ENCODE measurements at regions not wholly inside any gene's neighbourhood (a gene's known extent, or its start where the extent isn't known, plus 50 kb on each side); places are given as distances from the start of the nearest gene placed in this dataset.

DNA sequence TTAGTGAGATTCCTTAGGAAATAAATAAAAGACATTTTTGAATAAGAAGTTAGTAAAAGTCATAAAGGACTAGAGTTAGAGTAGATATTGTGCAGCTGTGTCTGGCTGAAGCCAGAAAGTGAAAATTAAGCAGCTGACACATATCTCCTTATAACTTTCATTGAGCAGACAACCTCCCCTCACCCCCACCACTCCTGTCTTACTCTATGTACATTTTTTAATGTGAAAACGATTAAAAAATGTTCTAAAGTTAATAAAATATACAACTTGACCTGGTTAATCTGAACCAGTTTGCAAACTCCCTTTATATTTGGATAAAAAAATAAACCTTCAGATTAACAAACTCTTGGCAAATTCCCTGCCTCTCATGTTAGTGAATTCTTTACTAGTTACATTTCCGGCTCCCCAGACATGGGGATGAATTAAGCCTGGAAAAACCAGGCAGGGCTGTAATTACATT is 462.8 kb downstream of the MEIS1 start:
- DNase-seq = no peak

GRCh38 chr2:66899109-66899508 is 464.2 kb downstream of the MEIS1 start:
- DNase-seq = no peak

GRCh38 chr2:66899648-66900047 is 464.7 kb downstream of the MEIS1 start:
- DNase-seq = no peak

DNA sequence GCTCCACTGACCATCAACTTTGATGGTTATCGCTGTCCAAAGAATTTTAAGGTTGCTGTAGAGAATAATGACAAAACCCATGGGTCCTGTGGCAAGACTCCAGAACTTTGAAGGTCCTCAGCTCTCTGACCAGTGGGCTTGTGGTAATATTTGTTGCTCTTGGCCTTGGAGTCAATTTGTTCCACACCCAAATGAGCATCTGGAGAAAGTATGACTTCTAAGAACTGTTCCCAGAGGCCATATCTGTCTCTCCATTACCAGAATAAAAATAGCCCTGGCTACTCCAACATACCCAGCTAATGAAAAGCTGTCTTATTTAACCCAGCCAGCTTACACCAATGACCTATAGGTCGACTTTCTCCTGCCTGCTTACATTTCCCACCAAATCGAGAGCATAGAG is 466.4 kb downstream of the MEIS1 start:
- no peak for DNase-seq

DNA sequence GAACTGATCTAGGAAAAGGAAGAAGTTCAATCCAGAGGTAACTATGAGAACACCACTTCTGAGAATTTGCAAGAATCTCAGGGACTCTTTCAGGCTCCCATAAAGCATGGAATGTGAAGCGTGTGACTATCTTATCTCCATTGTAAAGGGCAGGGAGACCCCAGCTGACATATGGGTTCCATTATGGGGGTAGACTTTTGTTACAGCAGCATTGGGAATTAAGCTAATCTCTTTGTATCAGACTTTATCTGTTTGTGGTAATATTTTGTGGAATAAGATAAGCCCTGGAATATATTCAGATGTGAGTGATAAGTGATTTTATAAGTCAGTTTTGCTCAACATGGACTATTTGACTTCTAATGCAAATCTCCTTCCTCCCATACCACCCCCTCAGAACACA is 468.3 kb downstream of the MEIS1 start:
- DNase-seq = no peak

- no peak for DNase-seq
Observed at GRCh38 chr2:66903745-66904465, 469.0 kb downstream of the MEIS1 start.

GRCh38 chr2:66915237-66915636 is 480.3 kb downstream of the MEIS1 start:
- no peak for DNase-seq

- DNase-seq = no peak
Observed at GRCh38 chr2:66919286-66919685, 477.8 kb upstream of the ETAA1 start.

- DNase-seq = no peak
Observed at GRCh38 chr2:66920415-66920814, 476.7 kb upstream of the ETAA1 start.

DNA sequence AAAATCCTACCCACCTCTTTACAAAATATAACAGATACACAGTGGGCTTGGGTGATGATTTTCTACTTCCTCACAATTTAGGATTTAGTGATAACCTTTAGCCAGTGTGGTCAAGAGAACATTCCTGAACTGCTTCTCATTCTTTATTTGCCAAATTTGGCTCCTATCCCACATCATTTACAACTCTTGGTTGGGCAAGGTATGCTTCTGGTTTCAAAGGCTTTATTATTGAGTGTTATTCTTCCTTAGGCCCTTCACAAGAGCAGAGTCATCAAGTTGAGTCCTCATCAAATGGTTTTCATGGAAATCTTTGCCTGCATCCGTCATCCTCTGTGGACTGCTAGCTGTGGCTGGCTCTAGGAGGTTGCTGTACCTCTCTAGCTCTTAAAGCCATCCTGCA is 472.0 kb upstream of the ETAA1 start:
- DNase-seq = no peak

DNA sequence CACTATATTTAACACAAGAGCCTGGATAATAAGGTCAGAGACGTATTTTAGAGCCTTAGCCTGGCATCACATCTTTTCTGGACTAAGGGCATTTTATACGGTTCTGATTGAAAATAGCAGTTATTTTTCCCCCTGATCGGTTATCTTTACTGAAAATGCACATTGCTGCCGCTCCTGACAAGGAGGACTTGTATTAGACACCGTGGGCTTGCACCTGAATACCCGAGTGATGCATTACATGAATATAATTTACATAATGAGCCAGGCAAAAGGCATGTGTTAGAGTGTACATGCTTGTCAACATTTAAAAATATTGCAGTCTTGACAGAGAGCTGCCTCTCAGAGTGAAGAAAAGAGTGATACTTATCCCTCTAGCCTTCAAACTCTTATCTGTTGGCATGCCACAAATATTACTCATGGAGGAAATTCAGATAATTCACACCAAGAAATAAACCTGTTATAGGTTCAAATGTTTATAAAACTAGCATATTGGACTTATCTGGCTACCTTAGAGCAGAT is 470.5 kb upstream of the ETAA1 start:
- DNase-seq = no peak

- DNase-seq = peak; percentile 54
Observed at GRCh38 chr2:66929632-66930338, 467.3 kb upstream of the ETAA1 start.

- no peak for DNase-seq
Observed at GRCh38 chr2:66930339-66931220, 466.6 kb upstream of the ETAA1 start.

GRCh38 chr2:66938471-66938967 is 458.6 kb upstream of the ETAA1 start:
- DNase-seq = no peak

- no peak for DNase-seq
Observed at GRCh38 chr2:66940080-66940479, 457.1 kb upstream of the ETAA1 start.

GRCh38 chr2:66948234-66948633 is 448.9 kb upstream of the ETAA1 start:
- no peak for DNase-seq

GRCh38 chr2:66957198-66957597 is 439.9 kb upstream of the ETAA1 start:
- DNase-seq = no peak

DNA sequence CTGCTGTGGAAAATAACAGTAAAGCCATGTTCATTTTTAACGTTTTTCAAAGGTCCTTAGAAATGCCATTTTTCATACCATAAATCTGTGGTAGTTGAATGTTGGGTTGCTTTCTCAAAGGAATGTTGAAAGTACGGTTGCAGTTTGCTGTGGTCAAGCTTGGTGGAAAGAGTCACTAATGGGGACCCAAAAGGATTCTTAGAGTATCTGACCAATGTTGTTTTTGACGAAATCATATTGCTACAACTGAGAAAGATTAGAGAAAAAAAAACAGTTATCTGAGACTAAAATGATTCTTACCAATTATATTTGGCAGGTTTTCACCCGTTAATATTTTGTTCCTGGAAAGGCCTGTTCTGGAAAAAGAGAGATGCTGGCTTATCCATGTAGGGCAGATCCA is 439.5 kb upstream of the ETAA1 start:
- DNase-seq = no peak

DNA sequence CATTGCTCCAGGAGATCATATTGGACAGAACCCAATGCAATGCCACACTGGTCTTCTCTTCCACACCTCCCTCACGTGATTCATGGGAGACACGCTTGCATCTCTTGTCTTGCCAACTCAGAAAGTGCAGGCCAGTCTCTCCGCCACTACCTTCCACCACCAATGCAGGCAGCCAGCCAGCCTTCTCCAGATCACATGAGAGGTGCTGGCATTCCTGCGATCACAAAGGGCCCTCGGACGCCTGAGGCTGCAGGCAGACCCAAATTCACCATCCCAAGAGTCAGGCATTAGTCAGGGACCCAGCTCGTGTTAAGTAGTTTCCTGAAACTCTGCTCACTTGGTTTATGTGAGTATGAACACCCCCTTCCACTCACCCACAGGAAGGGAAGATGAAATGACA is 437.0 kb upstream of the ETAA1 start:
- DNase-seq = no peak

DNA sequence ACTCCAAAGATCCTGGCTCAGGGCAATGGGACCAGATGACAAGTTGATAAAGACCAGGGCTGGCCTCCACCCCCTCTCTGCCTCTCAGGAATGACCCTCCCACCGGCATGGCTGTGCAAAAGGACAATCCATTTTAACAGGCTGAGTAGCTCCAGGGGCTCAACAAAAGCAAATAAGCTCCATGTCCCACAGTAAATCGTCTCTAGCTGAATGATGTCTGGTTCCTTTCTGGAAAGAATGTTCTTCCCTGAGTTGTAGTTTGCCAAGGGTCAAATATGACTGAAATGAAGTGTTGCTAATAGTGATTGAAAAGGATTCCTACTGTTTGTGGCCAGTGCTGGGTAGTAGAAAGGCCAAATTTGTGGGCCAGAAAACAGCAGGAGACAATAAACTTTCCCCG is 434.4 kb upstream of the ETAA1 start:
- no peak for DNase-seq

DNA sequence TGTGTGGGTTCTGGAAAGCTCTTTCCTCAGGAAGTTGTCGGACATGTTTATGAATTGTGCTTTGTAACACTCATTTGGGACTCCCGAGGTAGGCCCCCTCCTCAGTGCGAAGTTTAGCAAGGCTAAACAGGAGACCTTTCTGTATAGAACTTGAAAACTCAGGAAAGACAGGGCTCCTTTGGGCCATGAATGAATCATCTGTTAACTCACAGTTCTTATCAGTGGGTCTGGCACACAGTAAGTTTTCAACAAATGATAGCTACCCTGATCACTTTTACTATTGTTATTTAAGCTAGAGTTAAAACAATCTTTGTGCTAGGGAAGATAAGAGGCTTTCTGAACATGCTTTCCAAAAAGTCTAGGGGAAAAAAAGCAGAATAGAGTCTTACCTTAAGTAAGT is 430.5 kb upstream of the ETAA1 start:
- DNase-seq = no peak

GRCh38 chr2:66968946-66969345 is 428.2 kb upstream of the ETAA1 start:
- no peak for DNase-seq

- DNase-seq = no peak
Observed at GRCh38 chr2:66981074-66981473, 416.1 kb upstream of the ETAA1 start.
